GM19467 (cell line): ENCODE measurements at regions not wholly inside any gene's neighbourhood (a gene's known extent, or its start where the extent isn't known, plus 50 kb on each side); places are given as distances from the start of the nearest gene placed in this dataset.
"Not testable (repeated sequence)": the region's sequence is repeated elsewhere in the genome, so short reads cannot be mapped to it uniquely, and the experiment has no call there.

ENCODE experiments used
- ATAC-seq: cut with Tn5 transposase; IDR thresholded peaks from one replicate; pipeline ENCODE4 v1.9.1; 2021; ENCODE audit warnings: mild to moderate bottlenecking, moderate library complexity; ENCODE audit not compliant: unreplicated experiment

GRCh38 chr15:36136049-36136448 is 443.4 kb upstream of the CDIN1 start:
- ATAC-seq, result no peak

- no peak for ATAC-seq
Observed at GRCh38 chr15:36152936-36153335, 426.5 kb upstream of the CDIN1 start.

- no peak for ATAC-seq
Observed at GRCh38 chr15:36156879-36157427, 422.5 kb upstream of the CDIN1 start.

- ATAC-seq, result no peak
Observed at GRCh38 chr15:36160351-36160750, 419.1 kb upstream of the CDIN1 start.

GRCh38 chr15:36161108-36161507 is 418.3 kb upstream of the CDIN1 start:
- ATAC-seq, result no peak

GRCh38 chr15:36161771-36162212 is 417.6 kb upstream of the CDIN1 start:
- ATAC-seq, result no peak

- ATAC-seq, result not testable (repeated sequence)
Observed at GRCh38 chr15:36163983-36164382, 415.4 kb upstream of the CDIN1 start.

- no peak for ATAC-seq
Observed at GRCh38 chr15:36172955-36173354, 406.5 kb upstream of the CDIN1 start.

- ATAC-seq, result no peak
Observed at GRCh38 chr15:36175186-36175740, 404.2 kb upstream of the CDIN1 start.

GRCh38 chr15:36175741-36176291 is 403.6 kb upstream of the CDIN1 start:
- no peak for ATAC-seq

- no peak for ATAC-seq
Observed at GRCh38 chr15:36177590-36178302, 401.7 kb upstream of the CDIN1 start.

GRCh38 chr15:36178303-36178633 is 401.2 kb upstream of the CDIN1 start:
- ATAC-seq, result no peak

GRCh38 chr15:36183201-36183600 is 396.2 kb upstream of the CDIN1 start:
- ATAC-seq, result no peak

GRCh38 chr15:36185438-36185837 is 394.0 kb upstream of the CDIN1 start:
- no peak for ATAC-seq

GRCh38 chr15:36185845-36186244 is 393.6 kb upstream of the CDIN1 start:
- ATAC-seq, result no peak

- no peak for ATAC-seq
Observed at GRCh38 chr15:36186376-36186775, 393.1 kb upstream of the CDIN1 start.

GRCh38 chr15:36191459-36191858 is 388.0 kb upstream of the CDIN1 start:
- no peak for ATAC-seq

- not testable (repeated sequence) for ATAC-seq
Observed at GRCh38 chr15:36195361-36196007, 383.9 kb upstream of the CDIN1 start.

GRCh38 chr15:36208868-36209582 is 370.4 kb upstream of the CDIN1 start:
- ATAC-seq, result no peak

- no peak for ATAC-seq
Observed at GRCh38 chr15:36210426-36210825, 369.0 kb upstream of the CDIN1 start.

- no peak for ATAC-seq
Observed at GRCh38 chr15:36218322-36218721, 361.1 kb upstream of the CDIN1 start.
